ENCODE measurements at regions not wholly inside any gene's neighbourhood (a gene's known extent, or its start where the extent isn't known, plus 50 kb on each side); places are given as distances from the start of the nearest gene placed in this dataset.
A peak's percentile ranks its signal among the peaks of the same experiment; 100 is the strongest.

DNA sequence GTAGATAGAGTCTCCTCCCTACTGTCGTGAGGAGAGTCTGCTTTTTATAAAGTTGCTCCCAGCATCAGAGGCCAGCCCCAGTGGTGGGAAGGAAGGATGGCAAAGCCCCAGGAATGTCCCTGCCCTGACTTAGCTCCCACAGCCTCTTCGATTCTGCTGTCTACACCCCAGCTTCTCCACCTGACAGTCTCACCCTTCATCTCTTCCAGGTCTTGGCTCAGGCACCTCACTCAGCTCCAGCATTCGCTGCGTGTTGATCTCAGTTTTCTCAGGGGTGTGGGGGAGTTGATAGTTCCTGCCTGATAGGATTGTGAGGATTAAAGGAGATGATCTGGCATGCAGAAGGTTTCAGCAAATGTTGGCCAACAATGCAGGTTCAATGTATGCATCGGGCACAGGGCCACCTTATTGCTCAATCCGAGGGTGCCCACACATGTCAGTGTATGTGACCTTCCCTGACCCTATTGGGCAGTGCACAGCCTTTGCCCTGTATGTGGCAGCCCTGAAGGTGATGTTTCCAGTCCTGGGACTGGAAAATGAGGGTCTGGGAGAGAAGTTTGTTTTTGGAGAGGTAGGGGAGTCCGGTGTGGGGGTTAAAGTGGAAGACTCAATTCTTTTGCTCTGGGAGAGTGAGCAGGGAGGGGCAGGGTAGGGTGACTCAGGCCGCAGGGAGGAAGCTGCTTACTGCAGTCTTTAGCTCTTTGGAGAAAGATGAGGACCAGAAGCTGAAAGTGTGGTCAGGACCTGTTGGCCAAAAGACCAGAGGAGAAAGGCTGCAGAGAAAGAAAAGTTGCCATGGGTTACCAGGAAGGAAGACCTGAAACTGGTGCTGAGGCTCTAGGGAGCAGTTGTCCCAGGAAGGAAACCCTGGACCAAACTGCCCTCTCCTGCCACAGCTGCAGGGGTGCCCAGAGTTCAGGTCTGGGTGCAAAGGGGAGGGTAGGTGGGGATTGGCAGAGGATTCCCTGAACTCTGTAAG is 153.2 kb downstream of the MACROH2A1 start (continued):
- TF ChIP-seq RXRA (IDR thresholded peaks at IDR 0.05; ENCODE audit: borderline replicate concordance, low read depth) (peak; percentile 10; the same call in 1 of the 2 replicates), TEAD4 (IDR thresholded peaks at IDR 0.05; ENCODE audit: borderline replicate concordance, insufficient read depth) (no peak), RCOR1 (IDR thresholded peaks at IDR 0.05; ENCODE audit: low read length) (no peak)
- TF ChIP-seq, protein P1, sequence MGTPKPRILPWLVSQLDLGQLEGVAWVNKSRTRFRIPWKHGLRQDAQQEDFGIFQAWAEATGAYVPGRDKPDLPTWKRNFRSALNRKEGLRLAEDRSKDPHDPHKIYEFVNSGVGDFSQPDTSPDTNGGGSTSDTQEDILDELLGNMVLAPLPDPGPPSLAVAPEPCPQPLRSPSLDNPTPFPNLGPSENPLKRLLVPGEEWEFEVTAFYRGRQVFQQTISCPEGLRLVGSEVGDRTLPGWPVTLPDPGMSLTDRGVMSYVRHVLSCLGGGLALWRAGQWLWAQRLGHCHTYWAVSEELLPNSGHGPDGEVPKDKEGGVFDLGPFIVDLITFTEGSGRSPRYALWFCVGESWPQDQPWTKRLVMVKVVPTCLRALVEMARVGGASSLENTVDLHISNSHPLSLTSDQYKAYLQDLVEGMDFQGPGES (IDR thresholded peaks at IDR 0.05; ENCODE audit: low read depth, low read length) = no peak
- TF ChIP-seq, protein P2, sequence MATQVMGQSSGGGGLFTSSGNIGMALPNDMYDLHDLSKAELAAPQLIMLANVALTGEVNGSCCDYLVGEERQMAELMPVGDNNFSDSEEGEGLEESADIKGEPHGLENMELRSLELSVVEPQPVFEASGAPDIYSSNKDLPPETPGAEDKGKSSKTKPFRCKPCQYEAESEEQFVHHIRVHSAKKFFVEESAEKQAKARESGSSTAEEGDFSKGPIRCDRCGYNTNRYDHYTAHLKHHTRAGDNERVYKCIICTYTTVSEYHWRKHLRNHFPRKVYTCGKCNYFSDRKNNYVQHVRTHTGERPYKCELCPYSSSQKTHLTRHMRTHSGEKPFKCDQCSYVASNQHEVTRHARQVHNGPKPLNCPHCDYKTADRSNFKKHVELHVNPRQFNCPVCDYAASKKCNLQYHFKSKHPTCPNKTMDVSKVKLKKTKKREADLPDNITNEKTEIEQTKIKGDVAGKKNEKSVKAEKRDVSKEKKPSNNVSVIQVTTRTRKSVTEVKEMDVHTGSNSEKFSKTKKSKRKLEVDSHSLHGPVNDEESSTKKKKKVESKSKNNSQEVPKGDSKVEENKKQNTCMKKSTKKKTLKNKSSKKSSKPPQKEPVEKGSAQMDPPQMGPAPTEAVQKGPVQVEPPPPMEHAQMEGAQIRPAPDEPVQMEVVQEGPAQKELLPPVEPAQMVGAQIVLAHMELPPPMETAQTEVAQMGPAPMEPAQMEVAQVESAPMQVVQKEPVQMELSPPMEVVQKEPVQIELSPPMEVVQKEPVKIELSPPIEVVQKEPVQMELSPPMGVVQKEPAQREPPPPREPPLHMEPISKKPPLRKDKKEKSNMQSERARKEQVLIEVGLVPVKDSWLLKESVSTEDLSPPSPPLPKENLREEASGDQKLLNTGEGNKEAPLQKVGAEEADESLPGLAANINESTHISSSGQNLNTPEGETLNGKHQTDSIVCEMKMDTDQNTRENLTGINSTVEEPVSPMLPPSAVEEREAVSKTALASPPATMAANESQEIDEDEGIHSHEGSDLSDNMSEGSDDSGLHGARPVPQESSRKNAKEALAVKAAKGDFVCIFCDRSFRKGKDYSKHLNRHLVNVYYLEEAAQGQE (IDR thresholded peaks at IDR 0.05; ENCODE audit: low read depth, low read length) = no peak

DNA sequence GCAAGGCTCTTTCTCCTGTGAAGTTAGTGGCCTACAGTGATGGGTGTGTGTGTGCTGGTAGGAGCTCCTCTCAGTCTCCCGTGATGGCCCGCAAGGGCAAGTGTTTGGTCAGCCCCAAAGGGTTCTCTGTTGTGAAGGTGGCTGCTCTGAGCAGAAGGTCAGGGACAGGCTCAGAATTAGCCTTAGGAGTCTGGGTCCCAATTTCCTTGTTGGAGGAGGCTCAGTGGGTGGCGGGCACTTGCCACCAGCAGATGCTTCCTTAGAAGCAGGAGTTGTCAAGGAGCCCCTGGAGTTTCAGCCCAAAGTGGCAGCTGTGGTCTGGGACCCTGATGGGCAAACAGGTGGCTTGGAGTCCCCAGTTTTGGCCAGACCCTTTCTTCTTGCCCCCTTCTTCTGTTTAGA is 154.4 kb downstream of the MACROH2A1 start:
- ChIA-PET POLR2A (interaction anchor here (2.4 kb wide), 1 partner anchor 10 kb away, joined by 7 read pairs; no protein-coding TSS in a partner anchor), CTCF (interaction anchor here (1.1 to 1.6 kb wide), 2 partner anchors 53 to 71 kb away, joined by 3 read pairs; no protein-coding TSS in a partner anchor)
- H3K27me3 ChIP-seq (ENCODE audit: insufficient read depth) = no peaks in the 10 kb centered on the region
- H3K4me3 ChIP-seq (ENCODE audit: low read depth in 2 of 2, low read length in 1 of 2) = no peak overlapping the region
- no peak overlapping the region for H2AFZ ChIP-seq (ENCODE audit: low read depth)
- DNase-seq = no peak
- peak overlapping the region in 1 of 2 experiments; percentile 97; a peak in 3 of 4 replicates for H3K27ac ChIP-seq (ENCODE audit: low read depth in 2 of 2, low read length in 1 of 2)
- H3K4me1 ChIP-seq (ENCODE audit: control insufficient read depth in 1 of 2, insufficient read depth in 2 of 2, low read depth in 1 of 2, low read length in 1 of 2) = peaks cover 45 to 61% of the 10 kb centered on the region in 2 experiments
- H3K9me2 ChIP-seq = no peaks in the 10 kb centered on the region
- H3K4me2 ChIP-seq = no peak overlapping the region
- no peaks in the 10 kb centered on the region for H3K79me2 ChIP-seq (ENCODE audit: insufficient read depth)
- no peak overlapping the region for H3K9ac ChIP-seq
- H3K9me3 ChIP-seq = no peaks in the 10 kb centered on the region
- H4K20me1 ChIP-seq (ENCODE audit: insufficient read depth) = no peaks in the 10 kb centered on the region
- WGBS (ENCODE audit: low lambda C conversion rate) = 83% methylated on average over 1 of the region's 3 CpGs
- no peaks in the 10 kb centered on the region for H3K36me3 ChIP-seq (replicated peaks in 1 of 2; ENCODE audit: control insufficient read depth in 1 of 2, insufficient read depth in 2 of 2, low read length in 1 of 2)
- peaks cover 19% of the 10 kb centered on the region for H3F3A ChIP-seq (replicated peaks; ENCODE audit: insufficient read depth)
- TF ChIP-seq MEF2A (IDR thresholded peaks at IDR 0.05; ENCODE audit: borderline replicate concordance, low read depth) (no peak), SMC3 (IDR thresholded peaks at IDR 0.05; ENCODE audit: low read depth, low read length) (no peak), RAD21 (IDR thresholded peaks at IDR 0.05; ENCODE audit: low read length) (no peak), YY1 (IDR thresholded peaks at IDR 0.05; ENCODE audit: low read depth) (no peak), POLR2AphosphoS5 (IDR thresholded peaks at IDR 0.05; ENCODE audit: low read depth, low read length) (no peak), FOXM1 (IDR thresholded peaks at IDR 0.05; ENCODE audit: low read depth) (no peak), MXI1 (IDR thresholded peaks at IDR 0.05; ENCODE audit: low read depth, low read length) (no peak), TCF12 (IDR thresholded peaks at IDR 0.05) (no peak), TEAD4 (IDR thresholded peaks at IDR 0.05; ENCODE audit: borderline replicate concordance, insufficient read depth) (no peak), FOSL2 (IDR thresholded peaks at IDR 0.05; ENCODE audit: borderline replicate concordance, low read depth) (no peak), ELF1 (IDR thresholded peaks at IDR 0.05) (no peak), CHD2 (IDR thresholded peaks at IDR 0.05; ENCODE audit: low read length, partially characterized antibody) (no peak)
- TF ChIP-seq, protein P3, sequence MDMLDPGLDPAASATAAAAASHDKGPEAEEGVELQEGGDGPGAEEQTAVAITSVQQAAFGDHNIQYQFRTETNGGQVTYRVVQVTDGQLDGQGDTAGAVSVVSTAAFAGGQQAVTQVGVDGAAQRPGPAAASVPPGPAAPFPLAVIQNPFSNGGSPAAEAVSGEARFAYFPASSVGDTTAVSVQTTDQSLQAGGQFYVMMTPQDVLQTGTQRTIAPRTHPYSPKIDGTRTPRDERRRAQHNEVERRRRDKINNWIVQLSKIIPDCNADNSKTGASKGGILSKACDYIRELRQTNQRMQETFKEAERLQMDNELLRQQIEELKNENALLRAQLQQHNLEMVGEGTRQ (IDR thresholded peaks at IDR 0.05; ENCODE audit: borderline replicate concordance, low read depth, low read length) = no peak
- TF ChIP-seq, protein P4, sequence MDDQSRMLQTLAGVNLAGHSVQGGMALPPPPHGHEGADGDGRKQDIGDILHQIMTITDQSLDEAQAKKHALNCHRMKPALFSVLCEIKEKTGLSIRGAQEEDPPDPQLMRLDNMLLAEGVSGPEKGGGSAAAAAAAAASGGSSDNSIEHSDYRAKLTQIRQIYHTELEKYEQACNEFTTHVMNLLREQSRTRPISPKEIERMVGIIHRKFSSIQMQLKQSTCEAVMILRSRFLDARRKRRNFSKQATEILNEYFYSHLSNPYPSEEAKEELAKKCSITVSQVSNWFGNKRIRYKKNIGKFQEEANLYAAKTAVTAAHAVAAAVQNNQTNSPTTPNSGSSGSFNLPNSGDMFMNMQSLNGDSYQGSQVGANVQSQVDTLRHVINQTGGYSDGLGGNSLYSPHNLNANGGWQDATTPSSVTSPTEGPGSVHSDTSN (IDR thresholded peaks at IDR 0.05) = no peak
- TF ChIP-seq, protein P5, sequence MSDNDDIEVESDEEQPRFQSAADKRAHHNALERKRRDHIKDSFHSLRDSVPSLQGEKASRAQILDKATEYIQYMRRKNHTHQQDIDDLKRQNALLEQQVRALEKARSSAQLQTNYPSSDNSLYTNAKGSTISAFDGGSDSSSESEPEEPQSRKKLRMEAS (IDR thresholded peaks at IDR 0.05; ENCODE audit: low read depth) = no peak
- TF ChIP-seq, protein P2 (IDR thresholded peaks at IDR 0.05; ENCODE audit: low read depth, low read length) = no peak
